Neuronal stem cell (in vitro differentiated cells): ENCODE measurements at regions not wholly inside any gene's neighbourhood (a gene's known extent, or its start where the extent isn't known, plus 50 kb on each side); places are given as distances from the start of the nearest gene placed in this dataset.

Source experiments
- DNase-seq: peaks from one replicate; pipeline ENCODE4 v3.0.0-alpha.2; 2013; ENCODE audit warnings: low spot score
- H2AFZ ChIP-seq: one replicate; pipeline ENCODE4 v1.6.1; 2013; ENCODE audit warnings: mild to moderate bottlenecking, low read length, inconsistent platforms
- H2AK5ac ChIP-seq: 2 replicates; pipeline ENCODE4 v1.6.1; 2013; ENCODE audit warnings: low read depth, mild to moderate bottlenecking, inconsistent platforms, low read length, moderate library complexity, mixed read lengths
- H2BK120ac ChIP-seq: 2 replicates; pipeline ENCODE4 v1.6.1; 2013; ENCODE audit warnings: low read depth, mild to moderate bottlenecking, inconsistent platforms, low read length, moderate library complexity, mixed read lengths
- H2BK12ac ChIP-seq: one replicate; pipeline ENCODE4 v1.6.1; 2013; ENCODE audit warnings: low read length, inconsistent platforms
- H2BK15ac ChIP-seq: 2 replicates; pipeline ENCODE4 v1.6.1; 2013; ENCODE audit warnings: mild to moderate bottlenecking, low read length, inconsistent platforms, mixed read lengths
- H2BK5ac ChIP-seq: one replicate; pipeline ENCODE4 v1.6.1; 2013; ENCODE audit warnings: inconsistent platforms, mild to moderate bottlenecking, low read length, moderate library complexity
- H3K14ac ChIP-seq: one replicate; pipeline ENCODE4 v1.6.1; 2013; ENCODE audit warnings: low read length, inconsistent platforms
- H3K18ac ChIP-seq: 2 replicates; pipeline ENCODE4 v1.6.1; 2013; ENCODE audit warnings: low read length, inconsistent platforms
- H3K23ac ChIP-seq: 2 replicates; pipeline ENCODE4 v1.6.1; 2013; ENCODE audit warnings: low read depth, mild to moderate bottlenecking, mixed read lengths, low read length, inconsistent platforms; ENCODE audit not compliant: poor library complexity
- H3K27ac ChIP-seq: replicated peaks from 3 replicates; pipeline ENCODE4 v1.5.1; 2013; ENCODE audit warnings: low read length, inconsistent platforms
- H3K27me3 ChIP-seq, 3 experiments: 2 replicates each; pipeline ENCODE4 v1.6.1; 2013; ENCODE audit warnings: low read length in 3 of 3, mild to moderate bottlenecking in 2 of 3, inconsistent platforms in 1 of 3, low read depth in 1 of 3, mixed read lengths in 1 of 3, moderate library complexity in 1 of 3; ENCODE audit not compliant: control insufficient read depth in 3 of 3, insufficient read depth in 3 of 3
- H3K36me3 ChIP-seq, 2 donors: replicated peaks in 1 of 2; 2 replicates each; pipeline ENCODE4 v1.6.1; 2013; ENCODE audit warnings: low read length in 2 of 2; ENCODE audit not compliant: control insufficient read depth in 2 of 2, insufficient read depth in 2 of 2
- H3K4ac ChIP-seq: 2 replicates; pipeline ENCODE4 v1.6.1; 2013; ENCODE audit warnings: inconsistent platforms, mild to moderate bottlenecking, low read length, moderate library complexity
- H3K4me1 ChIP-seq, 2 donors: 1 replicate in 1 of 2; 2 replicates in 1 of 2; pipeline ENCODE4 v1.6.1; 2013; ENCODE audit warnings: low read length in 2 of 2, low read depth in 1 of 2; ENCODE audit not compliant: control insufficient read depth in 2 of 2, insufficient read depth in 1 of 2
- H3K4me2 ChIP-seq: one replicate; pipeline ENCODE4 v1.6.1; 2013; ENCODE audit warnings: mild to moderate bottlenecking, low read length, inconsistent platforms; ENCODE audit not compliant: insufficient read depth, poor library complexity, severe bottlenecking
- H3K4me3 ChIP-seq, 2 donors: 2 replicates each; pipeline ENCODE4 v1.5.1; 2013; ENCODE audit warnings: low read length in 2 of 2, mild to moderate bottlenecking in 2 of 2, inconsistent platforms in 1 of 2, moderate library complexity in 1 of 2
- H3K79me1 ChIP-seq: one replicate; pipeline ENCODE4 v1.6.1; 2013; ENCODE audit warnings: low read depth, mild to moderate bottlenecking, inconsistent platforms, low read length, moderate library complexity
- H3K9ac ChIP-seq: one replicate; pipeline ENCODE4 v1.6.1; 2013; ENCODE audit warnings: mild to moderate bottlenecking, low read depth, low read length, inconsistent platforms; ENCODE audit not compliant: poor library complexity
- H3K9me3 ChIP-seq, 2 donors: replicated peaks in 1 of 2; 2 replicates each; pipeline versions ENCODE3 to v1.6.1; 2013; ENCODE audit warnings: low read length in 2 of 2, mild to moderate bottlenecking in 2 of 2, inconsistent platforms in 1 of 2, low read depth in 1 of 2, mixed read lengths in 1 of 2, moderate library complexity in 1 of 2; ENCODE audit not compliant: control insufficient read depth in 2 of 2, insufficient read depth in 1 of 2
- H4K8ac ChIP-seq: one replicate; pipeline ENCODE4 v1.6.1; 2013; ENCODE audit warnings: low read depth, mild to moderate bottlenecking, inconsistent platforms, low read length, moderate library complexity
- H4K91ac ChIP-seq: one replicate; pipeline ENCODE4 v1.6.1; 2013; ENCODE audit warnings: low read length, low read depth, mild to moderate bottlenecking, inconsistent platforms; ENCODE audit not compliant: poor library complexity
- WGBS, 2 donors: extraction: QIAGEN DNeasy Blood & Tissue Kit; methylation state at CpG; one replicate each; pipeline ENCODE4 v1.1.7; 2013; ENCODE audit warnings: missing lambda C conversion rate in 2 of 2, mixed read lengths in 1 of 2; ENCODE audit not compliant: insufficient read length in 2 of 2, insufficient replicate concordance in 1 of 2; ENCODE audit errors: extremely low coverage in 2 of 2; 5-methylcytosine and 5-hydroxymethylcytosine counted together

DNA sequence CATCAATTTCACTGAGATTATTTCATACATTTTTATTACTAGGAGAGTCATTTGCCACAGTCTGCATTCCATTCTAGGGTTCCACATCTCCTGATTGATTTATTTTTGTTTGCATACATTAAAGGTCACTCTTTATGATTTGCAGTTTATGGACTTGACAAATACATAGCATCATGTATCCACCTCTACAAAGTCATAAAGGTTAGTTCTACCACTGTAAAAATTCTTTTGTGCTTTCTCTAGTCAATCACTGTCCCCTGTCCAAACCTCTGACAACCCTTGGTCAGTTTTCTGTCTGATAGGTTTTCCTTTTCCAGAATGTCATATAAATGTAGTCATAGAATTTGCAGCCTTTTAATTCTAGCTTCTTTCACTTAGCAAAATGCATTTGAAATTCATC is 434.6 kb upstream of the MON1B start:
- no peak overlapping the region for H3K27ac ChIP-seq
- no peak overlapping the region for H2BK12ac ChIP-seq
- H3K4me3 ChIP-seq, result no peak overlapping the region
- no peaks in the 10 kb centered on the region for H3K27me3 ChIP-seq
- H4K8ac ChIP-seq, result no peak overlapping the region
- H2BK15ac ChIP-seq, result no peak overlapping the region
- no peaks in the 10 kb centered on the region for H3K9me3 ChIP-seq
- no peaks in the 10 kb centered on the region for H3K4me1 ChIP-seq
- H3K9ac ChIP-seq, result no peak overlapping the region
- no peak overlapping the region for H3K4ac ChIP-seq
- no peak overlapping the region for H3K14ac ChIP-seq
- no peak overlapping the region for H2AK5ac ChIP-seq
- H2BK5ac ChIP-seq, result no peak overlapping the region
- no peak overlapping the region for H3K18ac ChIP-seq
- H4K91ac ChIP-seq, result no peak overlapping the region
- no peak for DNase-seq
- no peak overlapping the region for H3K4me2 ChIP-seq
- no peak overlapping the region for H2AFZ ChIP-seq
- no peaks in the 10 kb centered on the region for H3K79me1 ChIP-seq
- H3K36me3 ChIP-seq, result no peaks in the 10 kb centered on the region
- H3K23ac ChIP-seq, result no peak overlapping the region
- no peak overlapping the region for H2BK120ac ChIP-seq

DNA sequence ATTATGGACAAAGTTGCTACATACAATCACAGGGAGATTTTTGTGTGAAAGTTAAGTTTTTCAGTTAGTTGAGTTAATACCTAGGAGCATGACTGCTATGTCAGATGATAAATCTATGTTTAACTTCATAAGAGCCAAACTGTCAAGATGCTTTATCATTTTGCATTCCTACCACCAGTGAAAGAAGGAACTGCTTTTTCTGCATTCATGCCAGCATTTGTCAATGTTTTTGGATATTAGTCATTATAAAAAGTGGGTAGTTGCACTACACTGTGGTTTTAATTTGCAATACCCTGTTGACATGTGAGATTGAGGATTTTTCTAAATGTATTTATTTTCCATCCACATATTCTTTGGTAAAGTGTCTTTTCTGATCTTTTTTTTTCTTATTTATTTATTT is 434.0 kb upstream of the MON1B start:
- Histone ChIP-seq H3K18ac (no peak overlapping the region), H2BK15ac (no peak overlapping the region), H3K4ac (no peak overlapping the region), H3K4me3 (no peak overlapping the region), H3K4me2 (no peak overlapping the region), H2AFZ (no peak overlapping the region), H2BK120ac (no peak overlapping the region), H3K9me3 (no peaks in the 10 kb centered on the region), H3K14ac (no peak overlapping the region), H3K79me1 (no peaks in the 10 kb centered on the region), H3K23ac (no peak overlapping the region), H3K9ac (no peak overlapping the region), H3K4me1 (no peaks in the 10 kb centered on the region), H3K27me3 (no peaks in the 10 kb centered on the region), H2BK12ac (no peak overlapping the region), H3K36me3 (no peaks in the 10 kb centered on the region), H2AK5ac (no peak overlapping the region), H2BK5ac (no peak overlapping the region), H3K27ac (no peak overlapping the region), H4K91ac (no peak overlapping the region), H4K8ac (no peak overlapping the region)
- no peak for DNase-seq

DNA sequence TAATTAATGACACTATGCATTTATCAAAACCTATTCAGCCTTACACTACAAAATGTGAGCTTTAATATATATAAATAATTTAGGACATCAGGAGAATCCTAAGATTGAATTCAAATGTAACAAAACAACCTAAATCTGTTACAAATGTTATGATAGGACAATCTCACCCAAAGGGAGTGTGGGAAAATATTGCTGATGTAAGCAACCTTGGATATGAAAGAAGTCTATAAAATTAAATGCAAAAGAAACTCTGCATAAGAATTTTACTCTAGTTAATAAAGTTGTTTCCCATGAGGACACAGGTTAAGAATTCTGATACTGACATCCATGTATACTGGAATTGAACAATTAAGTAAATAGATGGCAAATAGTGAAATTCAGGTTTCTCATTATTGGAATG is 424.5 kb upstream of the MON1B start:
- Histone ChIP-seq H3K9ac (no peak overlapping the region), H3K4ac (no peak overlapping the region), H2AK5ac (no peak overlapping the region), H4K8ac (no peak overlapping the region), H3K4me2 (no peak overlapping the region), H3K27me3 (no peaks in the 10 kb centered on the region), H4K91ac (no peak overlapping the region), H2BK5ac (no peak overlapping the region), H2BK120ac (no peak overlapping the region), H3K27ac (no peak overlapping the region), H3K14ac (no peak overlapping the region), H3K4me3 (no peak overlapping the region), H3K23ac (no peak overlapping the region), H3K18ac (no peak overlapping the region), H2BK15ac (no peak overlapping the region), H3K4me1 (no peaks in the 10 kb centered on the region), H3K9me3 (peaks cover 0 to 6% of the 10 kb centered on the region in 2 donors), H3K36me3 (no peaks in the 10 kb centered on the region), H3K79me1 (no peaks in the 10 kb centered on the region), H2AFZ (no peak overlapping the region), H2BK12ac (no peak overlapping the region)
- no peak for DNase-seq

DNA sequence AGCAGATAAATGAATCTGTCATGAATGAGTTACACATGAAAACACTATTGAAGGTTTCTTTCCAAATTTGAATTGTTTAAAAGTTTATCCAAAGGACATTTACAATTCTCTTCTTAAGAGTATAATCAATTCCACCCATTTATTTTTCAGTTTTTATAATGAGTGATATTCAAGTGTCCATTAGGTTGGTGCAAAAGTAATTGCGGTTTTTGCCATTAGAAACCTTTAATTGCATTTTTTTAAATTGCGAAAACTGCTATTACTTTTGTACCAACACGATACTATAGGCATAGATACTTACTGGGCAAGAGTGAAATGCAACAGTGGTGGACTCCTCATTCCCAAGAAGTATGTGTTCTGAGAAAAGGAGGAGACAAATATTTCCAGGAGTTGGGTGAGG is 422.7 kb upstream of the MON1B start:
- Histone ChIP-seq H3K4me3 (no peak overlapping the region), H3K4me2 (no peak overlapping the region), H2BK15ac (no peak overlapping the region), H3K27me3 (no peaks in the 10 kb centered on the region), H4K8ac (no peak overlapping the region), H2BK12ac (no peak overlapping the region), H3K4ac (no peak overlapping the region), H3K36me3 (no peaks in the 10 kb centered on the region), H4K91ac (no peak overlapping the region), H2AK5ac (no peak overlapping the region), H3K14ac (no peak overlapping the region), H3K79me1 (no peaks in the 10 kb centered on the region), H3K9me3 (peaks cover 0 to 3% of the 10 kb centered on the region in 2 donors), H2AFZ (no peak overlapping the region), H3K27ac (no peak overlapping the region), H3K18ac (no peak overlapping the region), H3K4me1 (no peaks in the 10 kb centered on the region), H2BK120ac (no peak overlapping the region), H3K23ac (no peak overlapping the region), H3K9ac (no peak overlapping the region), H2BK5ac (no peak overlapping the region)
- no peak for DNase-seq
- WGBS, 2 donors, result no CpG with 5 or more reads among the region's 3 CpGs
